Astrocyte (in vitro differentiated cells and primary cell): ENCODE measurements at regions not wholly inside any gene's neighbourhood (a gene's known extent, or its start where the extent isn't known, plus 50 kb on each side); places are given as distances from the start of the nearest gene placed in this dataset.

ENCODE experiments used
- DNase-seq: peaks from one replicate; pipeline ENCODE4 v3.0.0-alpha.2; 2010; ENCODE audit warnings: low read depth
- FAIRE-seq: peaks from 2 replicates; lab custom pipeline; 2011; peaks lifted over from hg19 to GRCh38; lab: Jason Lieb, UNC
- H2AFZ ChIP-seq: 2 replicates; pipeline ENCODE4 v1.6.0; 2012; ENCODE audit warnings: low read depth, low read length, inconsistent platforms
- H3K27ac ChIP-seq: 2 replicates; pipeline ENCODE4 v1.5.1; 2011; ENCODE audit warnings: low read depth, low read length, inconsistent platforms
- H3K27me3 ChIP-seq: 2 replicates; pipeline ENCODE4 v1.6.0; 2011; ENCODE audit warnings: low read length, inconsistent platforms; ENCODE audit not compliant: insufficient read depth
- H3K36me3 ChIP-seq: 2 replicates; pipeline ENCODE4 v1.5.1; 2011; ENCODE audit warnings: low read length, inconsistent platforms; ENCODE audit not compliant: insufficient read depth
- H3K4me1 ChIP-seq: 2 replicates; pipeline ENCODE4 v1.5.1; 2011; ENCODE audit warnings: low read length, inconsistent platforms; ENCODE audit not compliant: insufficient read depth
- H3K4me2 ChIP-seq: 2 replicates; pipeline ENCODE4 v1.6.0; 2012; ENCODE audit warnings: low read length, inconsistent platforms
- H3K4me3 ChIP-seq: 2 replicates; pipeline ENCODE4 v1.5.1; 2011; ENCODE audit warnings: low read depth, mild to moderate bottlenecking, low read length, inconsistent platforms; ENCODE audit not compliant: insufficient read depth
- H3K79me2 ChIP-seq: 2 replicates; pipeline ENCODE4 v1.6.0; 2012; ENCODE audit warnings: mild to moderate bottlenecking, low read length, inconsistent platforms; ENCODE audit not compliant: insufficient read depth
- H3K9ac ChIP-seq: 2 replicates; pipeline ENCODE4 v1.6.0; 2012; ENCODE audit warnings: mild to moderate bottlenecking, low read length, inconsistent platforms
- H3K9me3 ChIP-seq: 2 replicates; pipeline ENCODE4 v1.5.1; 2012; ENCODE audit warnings: low read depth, mild to moderate bottlenecking, low read length, inconsistent platforms; ENCODE audit not compliant: insufficient read depth
- H4K20me1 ChIP-seq: 2 replicates; pipeline ENCODE4 v1.6.0; 2012; ENCODE audit warnings: low read length, inconsistent platforms; ENCODE audit not compliant: insufficient read depth
- H3K27ac Mint-ChIP-seq: one replicate; pipeline ENCODE4 v1.8.0; 2021; ENCODE audit warnings: mild to moderate bottlenecking, mixed read lengths; ENCODE audit not compliant: unreplicated experiment
- H3K27me3 Mint-ChIP-seq: one replicate; pipeline ENCODE4 v1.8.0; 2021; ENCODE audit warnings: low read depth, mixed read lengths; ENCODE audit not compliant: unreplicated experiment
- H3K36me3 Mint-ChIP-seq: one replicate; pipeline ENCODE4 v1.8.0; 2021; ENCODE audit warnings: low read depth, mixed read lengths; ENCODE audit not compliant: unreplicated experiment
- H3K4me1 Mint-ChIP-seq: one replicate; pipeline ENCODE4 v1.8.0; 2021; ENCODE audit warnings: low read depth, mixed read lengths; ENCODE audit not compliant: unreplicated experiment
- H3K4me3 Mint-ChIP-seq: one replicate; pipeline ENCODE4 v1.8.0; 2021; ENCODE audit warnings: mild to moderate bottlenecking, moderate library complexity, mixed read lengths; ENCODE audit not compliant: unreplicated experiment
- H3K9me3 Mint-ChIP-seq: one replicate; pipeline ENCODE4 v1.8.0; 2021; ENCODE audit warnings: mild to moderate bottlenecking, mixed read lengths; ENCODE audit not compliant: unreplicated experiment
- EZH2 ChIP-seq: IDR thresholded peaks from 2 replicates; pipeline ENCODE4 v1.6.1; 2012; ENCODE audit warnings: mild to moderate bottlenecking, low read length, inconsistent platforms; ENCODE audit not compliant: insufficient read depth
- TF ChIP-seq, protein P1 (sequence below): IDR thresholded peaks from 2 replicates; pipeline ENCODE4 v1.5.1; 2011; ENCODE audit warnings: low read depth, mild to moderate bottlenecking, inconsistent platforms, low read length, moderate library complexity; ENCODE audit not compliant: insufficient read depth

- H3K9me3 ChIP-seq, result no peaks in the 10 kb centered on the region
- no peaks in the 10 kb centered on the region for H3K79me2 ChIP-seq
- no peak overlapping the region for H3K9ac ChIP-seq
- FAIRE-seq (no peak), DNase-seq (no peak)
- no peak overlapping the region for H3K27ac ChIP-seq
- Mint-ChIP-seq H3K4me1 (peaks cover 21% of the 10 kb centered on the region), H3K27ac (no peak overlapping the region), H3K36me3 (no peaks in the 10 kb centered on the region), H3K4me3 (no peak overlapping the region), H3K9me3 (no peaks in the 10 kb centered on the region), H3K27me3 (no peaks in the 10 kb centered on the region)
- H3K4me2 ChIP-seq, result no peak overlapping the region
- no peaks in the 10 kb centered on the region for H3K36me3 ChIP-seq
- H4K20me1 ChIP-seq, result no peaks in the 10 kb centered on the region
- H3K4me1 ChIP-seq, result peaks cover 20% of the 10 kb centered on the region
- H3K27me3 ChIP-seq, result no peaks in the 10 kb centered on the region
- no peak for TF ChIP-seq EZH2
- TF ChIP-seq, protein P1, sequence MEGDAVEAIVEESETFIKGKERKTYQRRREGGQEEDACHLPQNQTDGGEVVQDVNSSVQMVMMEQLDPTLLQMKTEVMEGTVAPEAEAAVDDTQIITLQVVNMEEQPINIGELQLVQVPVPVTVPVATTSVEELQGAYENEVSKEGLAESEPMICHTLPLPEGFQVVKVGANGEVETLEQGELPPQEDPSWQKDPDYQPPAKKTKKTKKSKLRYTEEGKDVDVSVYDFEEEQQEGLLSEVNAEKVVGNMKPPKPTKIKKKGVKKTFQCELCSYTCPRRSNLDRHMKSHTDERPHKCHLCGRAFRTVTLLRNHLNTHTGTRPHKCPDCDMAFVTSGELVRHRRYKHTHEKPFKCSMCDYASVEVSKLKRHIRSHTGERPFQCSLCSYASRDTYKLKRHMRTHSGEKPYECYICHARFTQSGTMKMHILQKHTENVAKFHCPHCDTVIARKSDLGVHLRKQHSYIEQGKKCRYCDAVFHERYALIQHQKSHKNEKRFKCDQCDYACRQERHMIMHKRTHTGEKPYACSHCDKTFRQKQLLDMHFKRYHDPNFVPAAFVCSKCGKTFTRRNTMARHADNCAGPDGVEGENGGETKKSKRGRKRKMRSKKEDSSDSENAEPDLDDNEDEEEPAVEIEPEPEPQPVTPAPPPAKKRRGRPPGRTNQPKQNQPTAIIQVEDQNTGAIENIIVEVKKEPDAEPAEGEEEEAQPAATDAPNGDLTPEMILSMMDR, result no peak
- H3K4me3 ChIP-seq, result no peak overlapping the region
- no peak overlapping the region for H2AFZ ChIP-seq
Measured at GRCh38 chr2:234825616-234826015, 126.2 kb upstream of the SH3BP4 start.

DNA sequence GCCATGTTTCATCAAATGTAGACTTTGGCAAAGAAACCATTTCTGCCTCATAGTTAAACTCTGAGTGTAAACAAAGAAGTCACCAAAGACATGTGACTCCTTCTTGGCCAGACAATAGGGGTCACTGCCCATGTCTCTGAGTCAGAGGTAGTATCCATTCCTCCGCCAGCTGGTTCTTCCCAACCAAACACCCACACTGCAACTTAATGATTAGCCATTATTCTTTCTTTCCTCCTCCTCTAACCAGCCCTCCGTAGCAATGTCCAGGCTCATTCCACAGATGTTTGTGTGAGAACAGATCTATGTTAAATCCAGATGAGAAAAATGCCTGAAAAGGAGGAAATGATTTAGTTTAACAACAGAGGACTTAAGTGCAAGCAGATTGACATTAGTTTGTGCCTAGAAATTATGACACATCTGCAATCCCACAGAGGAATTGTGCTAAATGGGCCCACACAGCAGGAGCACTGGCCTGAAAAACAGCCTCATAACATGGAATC lies 127.9 kb upstream of the SH3BP4 start:
- Histone ChIP-seq H3K79me2 (no peaks in the 10 kb centered on the region), H3K9me3 (no peaks in the 10 kb centered on the region), H3K27ac (peak overlapping the region; percentile 96), H3K36me3 (no peaks in the 10 kb centered on the region), H2AFZ (no peak overlapping the region), H3K4me3 (no peak overlapping the region), H3K4me2 (peak overlapping the region; percentile 64), H4K20me1 (no peaks in the 10 kb centered on the region), H3K27me3 (no peaks in the 10 kb centered on the region), H3K9ac (peak overlapping the region; percentile 68), H3K4me1 (peaks cover 20% of the 10 kb centered on the region)
- DNase-seq (peak; percentile 100), FAIRE-seq (peak; percentile 98)
- Mint-ChIP-seq H3K4me3 (no peak overlapping the region), H3K4me1 (peaks cover 20% of the 10 kb centered on the region), H3K27ac (no peak overlapping the region), H3K36me3 (no peaks in the 10 kb centered on the region), H3K9me3 (no peaks in the 10 kb centered on the region), H3K27me3 (no peaks in the 10 kb centered on the region)
- TF ChIP-seq, protein P1, result no peak
- TF ChIP-seq EZH2, result no peak

GRCh38 chr2:234823196-234823876 lies 128.5 kb upstream of the SH3BP4 start:
- H3K27me3 ChIP-seq, result no peaks in the 10 kb centered on the region
- Mint-ChIP-seq H3K4me3 (no peak overlapping the region), H3K27ac (no peak overlapping the region), H3K4me1 (peaks cover 18% of the 10 kb centered on the region), H3K27me3 (peaks cover 2% of the 10 kb centered on the region), H3K9me3 (no peaks in the 10 kb centered on the region), H3K36me3 (no peaks in the 10 kb centered on the region)
- no peaks in the 10 kb centered on the region for H3K36me3 ChIP-seq
- TF ChIP-seq, protein P1, result no peak
- TF ChIP-seq EZH2, result no peak
- no peak overlapping the region for H3K4me3 ChIP-seq
- H3K4me1 ChIP-seq, result peaks cover 20% of the 10 kb centered on the region
- H3K79me2 ChIP-seq, result no peaks in the 10 kb centered on the region
- no peak for FAIRE-seq
- H3K9me3 ChIP-seq, result no peaks in the 10 kb centered on the region
- peak overlapping the region; percentile 96 for H3K27ac ChIP-seq
- peak overlapping the region; percentile 6 for H2AFZ ChIP-seq
- no peaks in the 10 kb centered on the region for H4K20me1 ChIP-seq
- H3K4me2 ChIP-seq, result peak overlapping the region; percentile 64
- peak; percentile 49 for DNase-seq
- peak overlapping the region; percentile 68 for H3K9ac ChIP-seq
